ENCODE measurements at regions not wholly inside any gene's neighbourhood (a gene's known extent, or its start where the extent isn't known, plus 50 kb on each side); places are given as distances from the start of the nearest gene placed in this dataset.

GRCh38 chr15:45773149-45773548 lies 138.3 kb downstream of the SQOR start:
- Histone ChIP-seq H3K27ac (ENCODE audit: low read depth, low read length) (no peak overlapping the region), H3K9me2 (ENCODE audit: insufficient read depth) (no peaks in the 10 kb centered on the region), H3K4me1 (ENCODE audit: control insufficient read depth in 1 of 2, insufficient read depth in 2 of 2, low read length in 2 of 2) (no peaks in the 10 kb centered on the region), H3K9me3 (ENCODE audit: control insufficient read depth in 1 of 2, insufficient read depth in 1 of 2, low read depth in 1 of 2, low read length in 2 of 2) (no peaks in the 10 kb centered on the region), H3K4me3 (replicated peaks in 1 of 2; ENCODE audit: low read depth in 1 of 2, low read length in 2 of 2) (no peak overlapping the region), H4K20me1 (ENCODE audit: insufficient read depth) (no peaks in the 10 kb centered on the region), H3K36me3 (ENCODE audit: control insufficient read depth in 1 of 2, insufficient read depth in 2 of 2, low read length in 2 of 2) (no peaks in the 10 kb centered on the region), H3K79me2 (ENCODE audit: insufficient read depth, low read length) (no peaks in the 10 kb centered on the region), H3K4me2 (ENCODE audit: low read length) (no peak overlapping the region), H2AFZ (ENCODE audit: low read depth, low read length, poor library complexity, severe bottlenecking) (no peak overlapping the region), H3K9ac (ENCODE audit: low read length) (no peak overlapping the region), H3K27me3 (ENCODE audit: insufficient read depth, low read length) (peaks cover 28% of the 10 kb centered on the region)
- POLR2A ChIA-PET: no interaction called here
- TF ChIP-seq CEBPB (IDR thresholded peaks at IDR 0.05; ENCODE audit: low read depth) (no peak), EZH2 (IDR thresholded peaks at IDR 0.05) (no peak), EGR1 (IDR thresholded peaks at IDR 0.05; ENCODE audit: low read depth) (no peak), SIN3A (IDR thresholded peaks at IDR 0.05; ENCODE audit: low read depth) (no peak), POLR2A (IDR thresholded peaks at IDR 0.05; ENCODE audit: borderline replicate concordance, extremely low read depth, insufficient read depth, insufficient read length) (no peak), ZNF274 (IDR thresholded peaks at IDR 0.05; ENCODE audit: low read depth, low read length) (no peak), ELF1 (IDR thresholded peaks at IDR 0.05; ENCODE audit: borderline replicate concordance, low read depth) (no peak), JUND (IDR thresholded peaks at IDR 0.05) (no peak), SP1 (IDR thresholded peaks at IDR 0.05; ENCODE audit: low read depth) (no peak), MAX (IDR thresholded peaks at IDR 0.05) (no peak), ZFX (IDR thresholded peaks at IDR 0.05) (no peak), RAD21 (IDR thresholded peaks at IDR 0.05; ENCODE audit: low read depth) (no peak), CBX3 (IDR thresholded peaks at IDR 0.05; ENCODE audit: low read depth) (no peak), TCF7L2 (IDR thresholded peaks at IDR 0.05; ENCODE audit: borderline replicate concordance, extremely low read depth, insufficient read depth, insufficient read length) (no peak), ZBTB33 (IDR thresholded peaks at IDR 0.05; ENCODE audit: extremely low read depth, insufficient replicate concordance, low read length) (no peak), EZH2phosphoT487 (IDR thresholded peaks at IDR 0.05; ENCODE audit: borderline replicate concordance) (no peak), POLR2AphosphoS5 (IDR thresholded peaks at IDR 0.05; ENCODE audit: low read depth, low read length) (no peak), SRF (IDR thresholded peaks at IDR 0.05; ENCODE audit: low read depth) (no peak), REST (IDR thresholded peaks at IDR 0.05; ENCODE audit: low read depth) (no peak)
- RAD21 ChIA-PET (ENCODE audit: low non-redundant PET in 1 of 2, low total read pairs in 2 of 2, uncharacterized antibody in 2 of 2, unreplicated experiment in 2 of 2): no interaction called here
- CTCF ChIA-PET: no interaction called here
- intact Hi-C loops (cut with micrococcal nuclease): no loop called here
- DNase-seq (ENCODE audit: low read depth, low spot score) (no peak), ATAC-seq (no peak)
- BruUV-seq (replicated peaks): no TSS peak

All from HCT116 (cell line).